AG09309 (cell line): ENCODE measurements at regions not wholly inside any gene's neighbourhood (a gene's known extent, or its start where the extent isn't known, plus 50 kb on each side); places are given as distances from the start of the nearest gene placed in this dataset.
A peak's percentile ranks its signal among the peaks of the same experiment; 100 is the strongest.

Source experiments
- DNase-seq: peaks from one replicate; pipeline ENCODE4 v3.0.0-alpha.2; 2010; ENCODE audit warnings: low read depth
- H3K4me3 ChIP-seq: 2 replicates; pipeline ENCODE4 v1.5.1; 2011; ENCODE audit warnings: mild to moderate bottlenecking, low read depth, low read length, moderate library complexity; ENCODE audit not compliant: control insufficient read depth
- TF ChIP-seq, protein P1 (sequence below): IDR thresholded peaks from 2 replicates; pipeline ENCODE4 v1.5.1; 2011; ENCODE audit warnings: mild to moderate bottlenecking, low read depth, low read length, inconsistent platforms; ENCODE audit not compliant: insufficient read depth, control insufficient read depth; ENCODE audit errors: missing control alignments

- TF ChIP-seq, protein P1, sequence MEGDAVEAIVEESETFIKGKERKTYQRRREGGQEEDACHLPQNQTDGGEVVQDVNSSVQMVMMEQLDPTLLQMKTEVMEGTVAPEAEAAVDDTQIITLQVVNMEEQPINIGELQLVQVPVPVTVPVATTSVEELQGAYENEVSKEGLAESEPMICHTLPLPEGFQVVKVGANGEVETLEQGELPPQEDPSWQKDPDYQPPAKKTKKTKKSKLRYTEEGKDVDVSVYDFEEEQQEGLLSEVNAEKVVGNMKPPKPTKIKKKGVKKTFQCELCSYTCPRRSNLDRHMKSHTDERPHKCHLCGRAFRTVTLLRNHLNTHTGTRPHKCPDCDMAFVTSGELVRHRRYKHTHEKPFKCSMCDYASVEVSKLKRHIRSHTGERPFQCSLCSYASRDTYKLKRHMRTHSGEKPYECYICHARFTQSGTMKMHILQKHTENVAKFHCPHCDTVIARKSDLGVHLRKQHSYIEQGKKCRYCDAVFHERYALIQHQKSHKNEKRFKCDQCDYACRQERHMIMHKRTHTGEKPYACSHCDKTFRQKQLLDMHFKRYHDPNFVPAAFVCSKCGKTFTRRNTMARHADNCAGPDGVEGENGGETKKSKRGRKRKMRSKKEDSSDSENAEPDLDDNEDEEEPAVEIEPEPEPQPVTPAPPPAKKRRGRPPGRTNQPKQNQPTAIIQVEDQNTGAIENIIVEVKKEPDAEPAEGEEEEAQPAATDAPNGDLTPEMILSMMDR = no peak
- no peak for DNase-seq
- H3K4me3 ChIP-seq = no peak overlapping the region
Observed at GRCh38 chr2:219856602-219857001, 229.2 kb downstream of the SLC4A3 start.

GRCh38 chr2:219857751-219858150, 230.3 kb downstream of the SLC4A3 start:
- no peak for DNase-seq
- TF ChIP-seq, protein P1 = no peak
- H3K4me3 ChIP-seq = no peak overlapping the region

GRCh38 chr2:219861307-219861706, 233.9 kb downstream of the SLC4A3 start:
- DNase-seq = no peak
- H3K4me3 ChIP-seq = no peak overlapping the region
- TF ChIP-seq, protein P1 = no peak

- TF ChIP-seq, protein P1 = no peak
- DNase-seq = no peak
- no peak overlapping the region for H3K4me3 ChIP-seq
Observed at GRCh38 chr2:219864154-219864553, 236.7 kb downstream of the SLC4A3 start.

GRCh38 chr2:219868635-219869034, 241.2 kb downstream of the SLC4A3 start:
- peak; percentile 52 for DNase-seq
- TF ChIP-seq, protein P1 = no peak

GRCh38 chr2:219870041-219870440, 242.6 kb downstream of the SLC4A3 start:
- no peak for DNase-seq
- H3K4me3 ChIP-seq = no peak overlapping the region
- TF ChIP-seq, protein P1 = no peak

More at GRCh38 chr2:219868635-219869034, 241.2 kb downstream of the SLC4A3 start:
- H3K4me3 ChIP-seq = no peak overlapping the region

DNA sequence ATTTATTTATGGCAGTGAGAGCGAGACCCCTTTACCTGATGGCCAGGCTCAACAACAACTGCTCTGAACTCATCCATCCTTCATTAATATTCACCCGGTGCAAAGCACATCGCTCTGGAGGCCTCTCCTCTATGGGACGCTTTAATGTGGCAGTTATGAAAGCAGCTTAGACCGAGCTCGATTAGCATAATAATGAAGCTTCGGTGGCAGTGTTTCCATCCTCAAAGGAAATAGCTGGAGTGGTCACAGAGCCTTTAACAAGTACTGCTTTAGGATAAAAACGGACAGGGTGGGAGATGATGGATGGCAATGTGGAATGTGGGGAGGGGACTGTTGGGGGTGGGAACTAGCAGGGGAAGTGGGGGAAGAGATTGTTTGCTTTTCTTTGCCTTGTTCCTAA, 243.9 kb downstream of the SLC4A3 start:
- no peak overlapping the region for H3K4me3 ChIP-seq
- no peak for DNase-seq
- TF ChIP-seq, protein P1 = no peak
